HG03354 (cell line): ENCODE measurements at regions not wholly inside any gene's neighbourhood (a gene's known extent, or its start where the extent isn't known, plus 50 kb on each side); places are given as distances from the start of the nearest gene placed in this dataset.
"Not testable (repeated sequence)": the region's sequence is repeated elsewhere in the genome, so short reads cannot be mapped to it uniquely, and the experiment has no call there.

ENCODE experiments used
- ATAC-seq: cut with Tn5 transposase; IDR thresholded peaks from one replicate; pipeline ENCODE4 v1.9.1; 2021; ENCODE audit warnings: mild to moderate bottlenecking; ENCODE audit not compliant: unreplicated experiment, poor library complexity, severe bottlenecking

DNA sequence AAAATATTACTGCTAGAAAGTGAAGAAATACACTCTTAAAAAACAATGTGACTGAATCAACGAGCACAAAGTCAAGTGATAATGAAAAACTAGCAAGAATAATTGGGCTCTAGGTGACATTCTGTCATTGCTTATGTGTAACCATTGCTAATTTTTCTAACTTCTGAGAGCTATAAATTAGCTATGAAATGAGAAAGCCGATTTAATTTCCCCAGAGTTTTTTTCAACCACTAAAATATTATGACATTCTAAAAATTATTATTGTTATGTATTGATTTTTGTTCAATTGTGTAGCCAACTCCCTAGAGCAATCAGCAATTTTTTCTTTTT lies 458.6 kb upstream of the ATXN8OS start:
- ATAC-seq: no peak

GRCh38 chr13:69648340-69649062 lies 459.1 kb upstream of the ATXN8OS start:
- no peak for ATAC-seq

- ATAC-seq: no peak
Measured at GRCh38 chr13:69644447-69644846, 463.2 kb upstream of the ATXN8OS start.

DNA sequence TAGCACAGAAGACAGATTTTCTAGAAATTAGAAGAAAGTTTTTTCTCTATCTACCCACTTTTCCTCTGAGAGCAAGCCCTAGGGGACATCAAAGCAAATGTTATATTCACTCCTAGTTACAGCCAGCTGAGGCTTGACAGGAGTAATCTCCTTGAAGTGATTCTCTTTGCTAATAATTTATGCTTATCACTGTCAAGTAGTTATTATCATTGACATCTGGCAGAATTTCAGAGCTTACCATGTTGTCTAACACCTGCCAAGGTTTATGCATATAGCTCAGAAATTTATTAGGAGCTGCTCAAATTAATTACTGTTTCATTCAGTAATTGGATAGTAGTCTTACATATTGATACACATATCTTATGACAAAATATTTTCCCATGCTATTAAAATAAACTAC lies 465.9 kb upstream of the ATXN8OS start:
- no peak for ATAC-seq

DNA sequence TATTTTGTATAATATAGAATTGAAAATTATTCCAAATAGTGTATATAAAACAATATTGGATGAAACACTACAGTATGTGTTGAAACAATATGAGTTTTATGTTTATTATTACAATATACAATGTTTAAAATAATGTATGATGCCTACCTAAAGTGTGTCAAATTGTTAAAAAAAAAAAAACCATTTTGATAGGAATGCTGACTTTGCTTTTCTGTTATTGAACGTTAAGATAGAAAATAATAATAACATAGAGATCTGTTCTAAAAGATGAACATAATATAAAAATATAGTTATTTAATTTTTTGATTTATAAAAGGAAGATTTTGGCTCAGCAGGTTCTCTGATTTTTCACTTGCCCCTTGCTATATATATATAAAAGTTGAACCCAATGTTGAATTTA lies 474.6 kb upstream of the ATXN8OS start:
- no peak for ATAC-seq

DNA sequence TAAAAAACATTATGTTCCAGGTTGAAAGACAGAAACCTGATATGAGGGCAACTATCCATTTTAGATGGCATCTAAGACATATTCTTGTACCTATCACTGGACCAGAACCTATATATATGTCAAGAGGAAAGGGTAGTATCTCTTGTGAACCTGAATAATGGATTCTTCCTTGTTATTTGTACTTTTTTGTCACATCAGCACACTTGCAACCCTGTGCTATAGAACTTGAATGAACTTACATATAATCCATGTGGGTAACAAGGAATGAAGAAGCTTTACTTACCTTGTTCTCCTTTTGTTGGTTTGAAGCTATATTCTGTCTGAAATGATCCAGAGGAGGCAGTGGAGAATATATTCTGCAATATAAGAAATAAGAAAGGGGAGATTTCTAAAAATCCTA lies 483.7 kb upstream of the ATXN8OS start:
- ATAC-seq: no peak

DNA sequence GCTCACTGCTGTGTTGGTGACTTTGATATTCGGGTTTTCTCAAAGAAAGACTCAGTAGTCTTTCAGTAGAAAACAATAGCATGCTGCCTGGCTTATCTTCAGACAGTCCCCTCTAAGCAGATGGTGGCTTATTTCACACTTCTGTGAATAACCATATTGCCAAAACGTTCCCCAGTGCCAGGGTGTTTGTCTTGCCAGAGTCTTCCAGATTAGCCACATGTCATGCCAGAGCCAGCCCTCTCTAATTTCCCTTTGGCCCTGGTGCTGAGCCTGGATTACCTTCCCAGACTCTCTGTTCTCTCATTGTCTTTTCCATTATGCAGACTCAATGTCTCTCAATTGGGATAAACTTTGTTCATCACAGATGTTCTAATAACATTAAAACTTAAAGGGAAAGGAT lies 488.0 kb upstream of the ATXN8OS start:
- no peak for ATAC-seq

DNA sequence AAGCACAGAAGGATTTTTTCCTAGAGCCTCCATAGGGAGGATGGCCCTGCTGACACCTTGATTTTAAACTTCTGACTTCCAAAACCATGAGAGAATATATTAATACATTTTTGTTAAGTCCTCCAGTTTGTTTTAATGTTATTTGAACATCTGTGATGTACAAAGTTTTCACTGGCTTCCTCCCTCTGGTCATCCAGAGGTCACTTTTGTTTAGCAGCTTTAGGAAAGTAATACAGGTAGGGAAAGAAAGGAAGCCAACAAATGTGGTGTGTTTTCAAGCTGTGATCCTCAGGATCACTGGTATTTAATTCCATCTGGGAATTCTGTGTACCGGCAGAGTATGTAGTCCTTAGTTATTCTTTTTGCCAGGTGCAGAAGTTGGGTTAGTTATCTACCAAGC lies 488.8 kb upstream of the ATXN8OS start:
- ATAC-seq: no peak

GRCh38 chr13:69618393-69618792 lies 489.2 kb upstream of the ATXN8OS start:
- no peak for ATAC-seq

DNA sequence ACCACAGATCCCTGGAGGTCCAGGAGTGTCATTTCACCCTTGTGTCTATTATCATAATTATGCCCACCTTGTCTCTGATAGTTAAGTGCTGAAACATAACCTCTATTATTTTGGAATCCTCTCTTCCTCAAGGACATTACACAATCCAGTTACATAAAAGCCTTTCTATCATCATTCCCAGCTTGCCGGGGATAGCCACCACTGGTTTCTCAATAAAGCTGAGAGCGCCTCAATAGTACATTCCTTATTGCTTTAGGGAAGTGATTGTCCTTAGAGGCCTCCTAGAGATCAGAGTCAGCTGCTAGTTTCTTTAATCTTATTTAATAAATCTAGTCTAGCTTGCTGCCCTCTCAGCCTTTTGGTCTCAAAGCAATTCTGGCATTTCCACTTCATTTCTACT lies 490.0 kb upstream of the ATXN8OS start:
- ATAC-seq: no peak

- no peak for ATAC-seq
Measured at GRCh38 chr13:69616396-69616795, 491.2 kb upstream of the ATXN8OS start.

DNA sequence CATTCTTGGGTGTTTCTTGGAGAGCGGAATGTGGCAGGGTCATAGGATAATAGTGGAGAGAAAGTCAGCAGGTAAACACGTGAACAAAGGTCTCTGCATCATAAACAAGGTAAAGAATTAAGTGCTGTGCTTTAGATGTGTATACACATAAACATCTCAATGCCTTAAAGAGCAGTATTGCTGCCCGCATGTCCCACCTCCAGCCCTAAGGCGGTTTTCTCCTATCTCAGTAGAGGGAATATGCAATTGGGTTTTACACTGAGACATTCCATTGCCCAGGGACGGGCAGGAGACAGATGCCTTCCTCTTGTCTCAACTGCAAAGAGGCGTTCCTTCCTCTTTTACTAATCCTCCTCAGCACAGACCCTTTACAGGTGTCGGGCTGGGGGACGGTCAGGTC lies 492.6 kb upstream of the ATXN8OS start:
- ATAC-seq: not testable (repeated sequence)

GRCh38 chr13:69604698-69605097 lies 502.9 kb upstream of the ATXN8OS start:
- ATAC-seq: no peak

DNA sequence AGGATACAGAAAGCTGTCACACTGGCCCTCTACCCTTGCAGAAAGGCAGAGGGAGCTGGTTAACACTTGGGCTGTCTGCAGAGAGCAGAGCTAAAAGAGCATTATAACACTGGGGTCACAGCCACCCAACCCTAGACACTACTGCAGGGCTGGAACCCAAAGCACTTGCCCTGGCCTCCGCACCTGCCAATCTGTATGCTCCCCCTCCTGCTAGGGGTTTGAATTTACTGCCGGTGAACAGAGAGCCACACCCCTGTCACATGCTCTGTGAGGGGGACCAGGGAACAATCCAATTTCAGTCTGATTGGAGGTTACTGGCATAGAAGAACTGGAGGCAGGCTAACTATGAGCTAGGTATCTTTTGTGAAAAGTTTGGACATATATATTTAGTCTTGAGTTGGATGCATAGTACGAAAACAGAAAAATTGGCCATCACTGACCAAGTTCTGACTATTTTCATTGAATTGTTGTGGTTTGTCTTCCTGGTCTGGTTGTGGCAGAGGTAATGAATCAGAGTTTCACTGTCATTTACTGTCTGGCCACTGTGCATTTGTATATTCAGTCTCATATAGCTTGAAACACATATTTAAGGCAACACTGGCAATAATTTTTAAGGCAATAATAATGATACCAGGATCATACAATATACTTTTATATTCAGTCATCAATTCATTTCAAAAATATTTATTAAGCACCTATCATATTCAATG lies 504.3 kb upstream of the ATXN8OS start:
- ATAC-seq: no peak

GRCh38 chr13:69601661-69602060 lies 506.0 kb upstream of the ATXN8OS start:
- ATAC-seq: no peak

GRCh38 chr13:69600811-69601210 lies 506.8 kb upstream of the ATXN8OS start:
- no peak for ATAC-seq

- ATAC-seq: no peak
Measured at GRCh38 chr13:69597088-69597487, 510.5 kb upstream of the ATXN8OS start.

- ATAC-seq: no peak
Measured at GRCh38 chr13:69595181-69595580, 512.4 kb upstream of the ATXN8OS start.

GRCh38 chr13:69591437-69591836 lies 516.2 kb upstream of the ATXN8OS start:
- no peak for ATAC-seq

GRCh38 chr13:69589531-69590235 lies 517.9 kb upstream of the ATXN8OS start:
- ATAC-seq: no peak

GRCh38 chr13:69585656-69586055 lies 522.0 kb upstream of the ATXN8OS start:
- ATAC-seq: no peak
